ENCODE measurements at regions not wholly inside any gene's neighbourhood (a gene's known extent, or its start where the extent isn't known, plus 50 kb on each side); places are given as distances from the start of the nearest gene placed in this dataset.

GRCh38 chr15:36371509-36371908 lies 207.9 kb upstream of the CDIN1 start:
- Histone ChIP-seq H3K9me3 (ENCODE audit: control insufficient read depth, insufficient read depth, low read depth, low read length) (no peaks in the 10 kb centered on the region), H3K4me1 (ENCODE audit: control insufficient read depth, insufficient read depth, low read length) (peaks cover 3% of the 10 kb centered on the region; the same call in 1 of the 2 replicates), H3K4me3 (ENCODE audit: low read depth, low read length) (no peak overlapping the region), H3K36me3 (ENCODE audit: control insufficient read depth in 2 of 2, insufficient read depth in 1 of 2, low read length in 2 of 2) (no peaks in the 10 kb centered on the region), H3K27ac (ENCODE audit: extremely low read depth, low read depth, low read length) (no peak overlapping the region)
- ChIA-PET POLR2A (no interaction called here), CTCF (interaction anchor here (0.7 to 1.2 kb wide), 3 partner anchors 12 to 644 kb away, joined by 3 to 5 read pairs (median 5); no protein-coding TSS in a partner anchor)
- TF ChIP-seq ZNF585B (tag by site-specific recombination; IDR thresholded peaks at IDR 0.05) (no peak), ZNF280C (tag by site-specific recombination; IDR thresholded peaks at IDR 0.05) (no peak), GLIS1 (tag by site-specific recombination; IDR thresholded peaks at IDR 0.05) (no peak), ZNF248 (tag by site-specific recombination; IDR thresholded peaks at IDR 0.05) (no peak), PRDM1 (tag by site-specific recombination; IDR thresholded peaks at IDR 0.05) (no peak), ZNF785 (tag by site-specific recombination; IDR thresholded peaks at IDR 0.05) (no peak), ZNF518A (tag by site-specific recombination; conservative IDR thresholded peaks at IDR 0.05; ENCODE audit: low read depth) (no peak), ZNF600 (tag by site-specific recombination; IDR thresholded peaks at IDR 0.05) (no peak), ZNF155 (tag by site-specific recombination; IDR thresholded peaks at IDR 0.05) (no peak), ZNF558 (tag by site-specific recombination; IDR thresholded peaks at IDR 0.05) (no peak), GLI4 (tag by site-specific recombination; IDR thresholded peaks at IDR 0.05) (no peak), PRDM10 (tag by site-specific recombination; IDR thresholded peaks at IDR 0.05) (no peak), AEBP2 (tag by site-specific recombination; IDR thresholded peaks at IDR 0.05; ENCODE audit: borderline replicate concordance) (no peak), ZNF707 (tag by site-specific recombination; IDR thresholded peaks at IDR 0.05) (no peak), ZNF133 (tag by site-specific recombination; IDR thresholded peaks at IDR 0.05) (no peak), ZNF626 (tag by site-specific recombination; IDR thresholded peaks at IDR 0.05) (no peak), SP2 (tag by site-specific recombination; IDR thresholded peaks at IDR 0.05) (no peak), ZBTB7A (tag by site-specific recombination; IDR thresholded peaks at IDR 0.05; ENCODE audit: low read depth) (no peak)
- TF ChIP-seq, protein P1, sequence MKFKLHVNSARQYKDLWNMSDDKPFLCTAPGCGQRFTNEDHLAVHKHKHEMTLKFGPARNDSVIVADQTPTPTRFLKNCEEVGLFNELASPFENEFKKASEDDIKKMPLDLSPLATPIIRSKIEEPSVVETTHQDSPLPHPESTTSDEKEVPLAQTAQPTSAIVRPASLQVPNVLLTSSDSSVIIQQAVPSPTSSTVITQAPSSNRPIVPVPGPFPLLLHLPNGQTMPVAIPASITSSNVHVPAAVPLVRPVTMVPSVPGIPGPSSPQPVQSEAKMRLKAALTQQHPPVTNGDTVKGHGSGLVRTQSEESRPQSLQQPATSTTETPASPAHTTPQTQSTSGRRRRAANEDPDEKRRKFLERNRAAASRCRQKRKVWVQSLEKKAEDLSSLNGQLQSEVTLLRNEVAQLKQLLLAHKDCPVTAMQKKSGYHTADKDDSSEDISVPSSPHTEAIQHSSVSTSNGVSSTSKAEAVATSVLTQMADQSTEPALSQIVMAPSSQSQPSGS (tag by site-specific recombination; IDR thresholded peaks at IDR 0.05; ENCODE audit: low read depth), result no peak

Measured in HEK293 (cell line).